ENCODE measurements at regions not wholly inside any gene's neighbourhood (a gene's known extent, or its start where the extent isn't known, plus 50 kb on each side); places are given as distances from the start of the nearest gene placed in this dataset.

DNA sequence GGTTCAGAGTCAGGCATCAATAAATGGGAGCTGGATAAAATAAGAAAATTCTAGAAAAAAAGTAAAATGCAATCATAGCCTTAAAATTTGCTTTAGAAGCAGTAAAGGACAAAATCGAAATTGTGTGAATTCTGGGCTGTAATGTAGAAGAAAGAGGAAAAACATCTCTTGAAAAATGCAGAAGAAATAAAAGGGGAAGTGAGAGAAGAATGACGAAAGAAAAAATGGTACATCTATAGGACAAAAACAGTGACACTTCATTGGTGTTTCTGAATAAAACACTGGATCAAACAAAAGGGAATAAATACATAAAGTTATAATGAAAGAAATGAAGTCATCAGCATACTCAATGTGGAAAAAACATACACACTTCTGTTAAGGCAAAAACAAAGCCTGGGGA is 642.3 kb downstream of the ACTL7B start:
- TF ChIP-seq ZNF274 (IDR thresholded peaks at IDR 0.05; ENCODE audit: low read depth, low read length) = no peak
- no peak for TF ChIP-seq YY1 (IDR thresholded peaks at IDR 0.05; ENCODE audit: insufficient read depth, insufficient read length)
- TF ChIP-seq SUZ12 (IDR thresholded peaks at IDR 0.05; ENCODE audit: extremely low read depth, insufficient read depth, insufficient read length) = no peak

All from NT2/D1 (cell line).